Adrenal gland (tissue), 9 donors: ENCODE measurements at regions not wholly inside any gene's neighbourhood (a gene's known extent, or its start where the extent isn't known, plus 50 kb on each side); places are given as distances from the start of the nearest gene placed in this dataset.

Experiments
- DNase-seq, 7 donors: peaks; one replicate each; pipeline ENCODE4 v3.0.0-alpha.2; 2019 to 2020
- H3K27ac ChIP-seq, 5 donors: fragments of 200-600 bp; sonication (generic) in 4 of 5; 1 replicate in 3 of 5; 2 replicates in 2 of 5; pipeline versions ENCODE4 v1.5.1 to v1.8.0; 2016 to 2020; ENCODE audit warnings: mild to moderate bottlenecking in 1 of 5
- H3K27me3 ChIP-seq: fragments of 200-600 bp; 2 replicates; pipeline ENCODE4 v1.8.0; 2021
- H3K36me3 ChIP-seq, 2 donors: fragments of 200-600 bp; replicated peaks in 1 of 2; 1 replicate in 1 of 2; 2 replicates in 1 of 2; pipeline versions ENCODE4 v1.5.1 to v1.8.0; 2018 to 2022
- H3K4me1 ChIP-seq, 2 donors: fragments of 200-600 bp; replicated peaks in 1 of 2; 1 replicate in 1 of 2; 2 replicates in 1 of 2; pipeline versions ENCODE4 v1.5.1 to v1.8.0; 2018 to 2021
- H3K4me3 ChIP-seq, 4 donors: fragments of 200-600 bp; sonication (generic) in 3 of 4; one replicate each; pipeline ENCODE4 v1.5.1; 2016 to 2018
- H3K9me3 ChIP-seq, 3 donors: fragments of 200-600 bp; sonication (generic) in 1 of 3; replicated peaks in 1 of 3; 1 replicate in 2 of 3; 2 replicates in 1 of 3; pipeline versions ENCODE4 v1.5.1 to v1.8.0; 2016 to 2021
- CTCF ChIP-seq, 6 experiments: fragments of 450-650 bp in 4 of 6; fragments of 200-600 bp in 2 of 6; sonication (generic) in 1 of 6; IDR thresholded peaks; 1 replicate in 5 of 6; 2 replicates in 1 of 6; pipeline versions ENCODE4 v1.5.1 to v1.8.0; 2016 to 2021; ENCODE audit warnings: antibody characterized with exemption in 6 of 6, mild to moderate bottlenecking in 2 of 6, moderate library complexity in 1 of 6
- POLR2A ChIP-seq, 2 donors: fragments of 450-650 bp; IDR thresholded peaks; one replicate each; pipeline ENCODE4 v1.6.1; 2017; ENCODE audit warnings: antibody characterized with exemption in 2 of 2, mild to moderate bottlenecking in 2 of 2, moderate library complexity in 1 of 2
- WGBS, 4 donors: extraction: QIAGEN DNeasy Blood & Tissue Kit in 2 of 4; methylation state at CpG; one replicate each; pipeline versions ENCODE4 v1.1.5 to v1.1.7; 2013 to 2017; 5-methylcytosine and 5-hydroxymethylcytosine counted together
- intact Hi-C, 2 donors: fragments of 100-400 bp; cut with DNase I; formaldehyde crosslinking; loops; one replicate each; pipeline versions ENCODE4 v1.14.1 to v1.15.0; 2022 to 2023
- donor health status: healthy with polysubstance abuse.
- donor health status: Bipolar disorder and iron deficiency.
- donor health status: DM: yes; HTN: yes; CAD: no.
- donor health status: DM: no; HTN: no; CAD: no.
- donor health status: DM: no; HTN: no; CAD: no.

GRCh38 chr6:147949981-147950622 lies 392.5 kb upstream of the SASH1 start:
- TF ChIP-seq CTCF (IDR thresholded peaks at IDR 0.05): no peak
- TF ChIP-seq POLR2A (IDR thresholded peaks at IDR 0.05): no peak
- Histone ChIP-seq H3K36me3 (no peaks in the 10 kb centered on the region), H3K4me1 (no peaks in the 10 kb centered on the region), H3K27ac (peak overlapping the region in 2 of 5 donors; percentile 35 to 91), H3K9me3 (no peaks in the 10 kb centered on the region), H3K27me3 (no peaks in the 10 kb centered on the region), H3K4me3 (no peak overlapping the region)
- intact Hi-C loops: no loop called here
- DNase-seq: no peak
- WGBS, 4 donors: 53 to 68% (median 63%) methylated on average over 3 to 6 of the region's 6 CpGs

- Histone ChIP-seq H3K36me3 (no peaks in the 10 kb centered on the region), H3K27me3 (no peaks in the 10 kb centered on the region), H3K4me3 (no peak overlapping the region), H3K4me1 (no peaks in the 10 kb centered on the region), H3K9me3 (no peaks in the 10 kb centered on the region), H3K27ac (peak overlapping the region in 2 of 5 donors; percentile 35 to 91)
- WGBS, 4 donors: 39 to 52% (median 44%) methylated on average over 5 of the region's 5 CpGs
- TF ChIP-seq CTCF (IDR thresholded peaks at IDR 0.05) (no peak), POLR2A (IDR thresholded peaks at IDR 0.05) (no peak)
- intact Hi-C loops: no loop called here
- DNase-seq: peak in 2 of 7 donors; percentile 21 to 22
Measured at GRCh38 chr6:147950623-147950987, 392.0 kb upstream of the SASH1 start.

GRCh38 chr6:147951726-147952125 lies 390.9 kb upstream of the SASH1 start:
- no peaks in the 10 kb centered on the region for H3K9me3 ChIP-seq
- no peaks in the 10 kb centered on the region for H3K27me3 ChIP-seq
- no peak overlapping the region for H3K4me3 ChIP-seq
- no peak for DNase-seq
- intact Hi-C loops: no loop called here
- TF ChIP-seq POLR2A (IDR thresholded peaks at IDR 0.05) (no peak), CTCF (IDR thresholded peaks at IDR 0.05) (no peak)
- H3K27ac ChIP-seq: no peak overlapping the region
- no peaks in the 10 kb centered on the region for H3K4me1 ChIP-seq
- 90 to 95% (median 92%) methylated on average over 7 of the region's 7 CpGs for WGBS, 4 donors
- no peaks in the 10 kb centered on the region for H3K36me3 ChIP-seq

- Histone ChIP-seq H3K27me3 (no peaks in the 10 kb centered on the region), H3K27ac (no peak overlapping the region), H3K9me3 (no peaks in the 10 kb centered on the region), H3K4me3 (no peak overlapping the region), H3K4me1 (no peaks in the 10 kb centered on the region), H3K36me3 (no peaks in the 10 kb centered on the region)
- TF ChIP-seq CTCF (IDR thresholded peaks at IDR 0.05) (no peak), POLR2A (IDR thresholded peaks at IDR 0.05) (no peak)
- no peak for DNase-seq
- intact Hi-C loops: no loop called here
- WGBS, 4 donors: 75 to 90% (median 81%) methylated on average over 3 of the region's 3 CpGs
Measured at GRCh38 chr6:147954938-147955337, 387.7 kb upstream of the SASH1 start.
